HCT116 (cell line): ENCODE measurements at regions not wholly inside any gene's neighbourhood (a gene's known extent, or its start where the extent isn't known, plus 50 kb on each side); places are given as distances from the start of the nearest gene placed in this dataset.

Experiments
- ATAC-seq: fragments of 200-7000 bp; cut with Tn5 transposase; 2 replicates; pipeline ENCODE4 v1.9.1; 2020; ENCODE audit warnings: mild to moderate bottlenecking, moderate library complexity
- BruUV-seq: library from RNA; stranded (reverse); fragments of 400-500 nt; replicated peaks from 2 replicates; lab custom pipeline; 2021; lab: Mats Ljungman, UMichigan
- CTCF ChIA-PET: fragments of 300-600 bp; sonication (Branson Sonifier 250); formaldehyde crosslinking; loops from one replicate; lab custom pipeline; 2021; ENCODE audit warnings: antibody characterized with exemption; lab: Charles Lee
- POLR2A ChIA-PET: fragments of 300-600, 350-600 bp; sonication (Branson Sonifier 250); formaldehyde crosslinking; loops from one replicate; lab custom pipeline; 2021; ENCODE audit warnings: antibody characterized with exemption; lab: Charles Lee
- RAD21 ChIA-PET, 2 experiments: fragments of 300-600 bp; sonication (Branson Sonifier 250); formaldehyde crosslinking; loops; one replicate each; lab custom pipeline; 2023; ENCODE audit warnings: low total read pairs in 2 of 2; ENCODE audit not compliant: uncharacterized antibody in 2 of 2, unreplicated experiment in 2 of 2, low non-redundant PET in 1 of 2; lab: Charles Lee
- DNase-seq: peaks from one replicate; pipeline ENCODE4 v3.0.0-alpha.2; 2010; ENCODE audit warnings: low read depth, low spot score
- H2AFZ ChIP-seq: fragments of 200-600 bp; shearing (Covaris generic), sonication (generic); 2 replicates; pipeline ENCODE4 v1.6.1; 2017; ENCODE audit warnings: low read depth, mixed run types, mixed read lengths, antibody characterized with exemption, low read length; ENCODE audit not compliant: poor library complexity, severe bottlenecking
- H3K27ac ChIP-seq: 2 replicates; pipeline ENCODE4 v1.5.1; 2012; ENCODE audit warnings: low read depth, low read length
- H3K27me3 ChIP-seq: fragments of 200-600 bp; sonication (generic); 2 replicates; pipeline ENCODE4 v1.6.1; 2016; ENCODE audit warnings: mixed run types, low read length, mixed read lengths; ENCODE audit not compliant: insufficient read depth
- H3K36me3 ChIP-seq, 2 experiments: fragments of 200-500 bp in 1 of 2; fragments of 200-600 bp in 1 of 2; sonication (Bioruptor generic) in 1 of 2; sonication (generic) in 1 of 2; 2 replicates each; pipeline versions ENCODE4 v1.5.1 to v1.6.1; 2014 to 2016; ENCODE audit warnings: low read length in 2 of 2, inconsistent platforms in 1 of 2, mixed read lengths in 1 of 2, mixed run types in 1 of 2; ENCODE audit not compliant: insufficient read depth in 2 of 2, control insufficient read depth in 1 of 2
- H3K4me1 ChIP-seq, 2 experiments: fragments of 200-600 bp in 1 of 2; sonication (generic) in 1 of 2; 2 replicates each; pipeline versions ENCODE4 v1.5.1 to v1.6.1; 2012 to 2017; ENCODE audit warnings: low read length in 2 of 2, inconsistent platforms in 1 of 2, mild to moderate bottlenecking in 1 of 2, mixed read lengths in 1 of 2, mixed run types in 1 of 2, moderate library complexity in 1 of 2; ENCODE audit not compliant: insufficient read depth in 2 of 2, control insufficient read depth in 1 of 2
- H3K4me2 ChIP-seq: fragments of 200-600 bp; sonication (generic); 2 replicates; pipeline ENCODE4 v1.6.1; 2017; ENCODE audit warnings: mixed run types, low read length, mixed read lengths
- H3K4me3 ChIP-seq, 2 experiments: fragments of 200-600 bp in 1 of 2; sonication (generic) in 1 of 2; replicated peaks in 1 of 2; 2 replicates each; pipeline ENCODE4 v1.5.1; 2011 to 2016; ENCODE audit warnings: low read length in 2 of 2, control low read depth in 1 of 2, low read depth in 1 of 2, mild to moderate bottlenecking in 1 of 2, mixed read lengths in 1 of 2, mixed run types in 1 of 2
- H3K79me2 ChIP-seq: fragments of 200-600 bp; sonication (generic); 2 replicates; pipeline ENCODE4 v1.6.1; 2017; ENCODE audit warnings: mild to moderate bottlenecking, mixed run types, low read length, moderate library complexity, mixed read lengths; ENCODE audit not compliant: insufficient read depth
- H3K9ac ChIP-seq: fragments of 200-600 bp; sonication (generic); 2 replicates; pipeline ENCODE4 v1.6.1; 2016; ENCODE audit warnings: low read length, mixed read lengths
- H3K9me2 ChIP-seq: fragments of 200-600 bp; sonication (generic), shearing (Covaris generic); 2 replicates; pipeline ENCODE4 v1.6.1; 2017; ENCODE audit warnings: mixed run types, mild to moderate bottlenecking, moderate library complexity; ENCODE audit not compliant: insufficient read depth
- H3K9me3 ChIP-seq, 2 experiments: fragments of 200-500 bp in 1 of 2; fragments of 200-600 bp in 1 of 2; sonication (Bioruptor generic) in 1 of 2; sonication (generic) in 1 of 2; 2 replicates each; pipeline ENCODE4 v1.6.1; 2014 to 2017; ENCODE audit warnings: low read length in 2 of 2, mixed read lengths in 2 of 2, inconsistent platforms in 1 of 2, low read depth in 1 of 2, mild to moderate bottlenecking in 1 of 2, mixed run types in 1 of 2, moderate library complexity in 1 of 2; ENCODE audit not compliant: control insufficient read depth in 1 of 2, insufficient read depth in 1 of 2
- H4K20me1 ChIP-seq: fragments of 200-600 bp; sonication (generic), shearing (Covaris generic); 2 replicates; pipeline ENCODE4 v1.6.1; 2017; ENCODE audit warnings: mixed run types, mild to moderate bottlenecking, moderate library complexity; ENCODE audit not compliant: insufficient read depth
- POLR2A ChIP-seq: IDR thresholded peaks from 2 replicates; pipeline ENCODE4 v1.7.0; 2011; ENCODE audit warnings: borderline replicate concordance; ENCODE audit not compliant: insufficient read depth, insufficient read length; ENCODE audit errors: extremely low read depth
- ZFX ChIP-seq: fragments of 450-650 bp; IDR thresholded peaks from 2 replicates; pipeline ENCODE4 v1.6.1; 2017
- ZNF274 ChIP-seq: fragments of 200-500 bp; sonication (Bioruptor generic); IDR thresholded peaks from 2 replicates; pipeline ENCODE4 v1.6.1; 2014; ENCODE audit warnings: mild to moderate bottlenecking, low read depth, low read length, inconsistent platforms
- intact Hi-C: fragments of 100-400 bp; cut with micrococcal nuclease; formaldehyde crosslinking; loops from 2 replicates; pipeline ENCODE4 v1.10.0; 2022
- TF ChIP-seq, protein P1 (sequence below): IDR thresholded peaks from 2 replicates; pipeline ENCODE4 v1.6.1; 2012
- TF ChIP-seq, protein P2 (sequence below): IDR thresholded peaks from 2 replicates; pipeline ENCODE4 v1.6.1; 2011; ENCODE audit warnings: mild to moderate bottlenecking, low read length, moderate library complexity; ENCODE audit not compliant: insufficient replicate concordance; ENCODE audit errors: extremely low read depth

DNA sequence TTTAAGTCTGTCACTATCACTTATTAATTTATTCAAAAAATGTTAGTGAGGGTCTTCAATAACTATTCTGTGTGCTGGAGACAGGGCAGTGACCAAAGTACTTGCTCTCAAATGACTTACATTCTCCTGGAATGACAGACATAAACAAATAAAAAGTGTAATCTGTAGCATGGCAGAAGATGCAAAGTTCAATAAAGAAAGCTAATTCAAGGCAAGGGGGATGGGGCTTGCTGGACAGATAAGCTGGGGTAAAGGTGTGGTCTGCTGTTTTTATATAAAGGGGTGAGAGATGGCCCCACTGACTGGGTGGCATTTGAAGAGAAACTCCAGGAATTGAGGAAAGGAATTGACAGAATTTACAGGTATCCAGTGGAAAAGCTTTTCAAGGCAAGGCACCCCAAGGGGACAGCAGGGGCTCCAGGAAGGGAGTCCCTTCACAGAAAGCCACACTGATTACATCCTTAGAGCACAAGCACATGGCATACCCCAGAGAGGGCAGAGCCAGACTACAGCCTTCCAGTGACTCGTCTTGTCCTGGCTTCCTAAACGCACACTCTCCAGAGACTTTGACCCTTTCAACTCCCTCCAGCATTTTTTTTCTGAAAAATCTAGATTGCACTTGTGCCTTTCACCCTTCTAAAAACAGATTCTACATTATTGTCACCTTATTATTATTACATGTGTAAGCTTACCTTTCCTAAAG is 123.7 kb upstream of the HS3ST3A1 start:
- no peaks in the 10 kb centered on the region for H3K27me3 ChIP-seq
- no peaks in the 10 kb centered on the region for H3K36me3 ChIP-seq
- H3K4me3 ChIP-seq, result no peak overlapping the region
- no peak overlapping the region for H2AFZ ChIP-seq
- BruUV-seq, result no TSS peak
- no peak for DNase-seq
- no peaks in the 10 kb centered on the region for H4K20me1 ChIP-seq
- no peaks in the 10 kb centered on the region for H3K9me3 ChIP-seq
- ChIA-PET RAD21 (no interaction called here), POLR2A (no interaction called here), CTCF (no interaction called here)
- intact Hi-C loops, result no loop called here
- TF ChIP-seq POLR2A (no peak), ZNF274 (no peak), ZFX (no peak)
- TF ChIP-seq, protein P1, sequence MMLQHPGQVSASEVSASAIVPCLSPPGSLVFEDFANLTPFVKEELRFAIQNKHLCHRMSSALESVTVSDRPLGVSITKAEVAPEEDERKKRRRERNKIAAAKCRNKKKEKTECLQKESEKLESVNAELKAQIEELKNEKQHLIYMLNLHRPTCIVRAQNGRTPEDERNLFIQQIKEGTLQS, result no peak
- ATAC-seq, result no peak
- H3K79me2 ChIP-seq, result no peaks in the 10 kb centered on the region
- H3K9ac ChIP-seq, result no peak overlapping the region
- no peak overlapping the region for H3K4me2 ChIP-seq
- no peak overlapping the region for H3K27ac ChIP-seq
- peaks cover 0 to 7% of the 10 kb centered on the region in 2 experiments; a peak in 3 of 4 replicates for H3K4me1 ChIP-seq
- H3K9me2 ChIP-seq, result no peaks in the 10 kb centered on the region

DNA sequence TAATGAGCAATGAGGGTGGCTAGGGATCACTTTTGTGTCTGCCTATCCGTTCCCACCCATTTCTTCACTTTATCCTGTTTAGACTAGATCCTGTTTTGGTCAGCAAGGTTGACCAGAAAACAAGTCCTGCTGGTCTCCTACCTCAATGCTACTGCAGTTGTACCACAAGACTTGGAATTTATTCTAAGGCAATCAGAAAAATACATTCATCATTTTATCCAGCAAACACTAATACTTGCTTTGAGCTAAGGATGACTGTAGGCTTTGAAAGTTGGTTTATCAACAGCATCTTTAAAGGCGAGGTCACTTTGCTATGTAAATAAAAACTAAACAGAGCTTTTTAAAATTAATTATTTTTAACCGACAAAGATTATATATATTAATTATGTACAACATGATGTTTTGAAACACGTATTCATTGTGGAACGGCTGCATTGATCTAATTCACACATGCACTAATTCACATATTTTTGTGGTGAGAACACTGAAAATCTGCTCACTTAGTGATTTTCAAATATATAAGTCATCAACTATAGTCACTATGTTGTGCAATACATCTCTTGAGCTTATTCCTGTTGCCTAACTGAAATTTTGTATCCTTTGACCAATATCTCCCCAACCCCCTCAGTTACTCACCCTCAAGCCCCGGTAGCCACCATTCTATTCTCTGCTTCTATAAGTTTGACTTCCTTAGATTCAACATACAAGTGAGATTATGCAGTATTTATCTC is 125.9 kb upstream of the HS3ST3A1 start:
- Histone ChIP-seq H3K9me3 (no peaks in the 10 kb centered on the region), H3K36me3 (no peaks in the 10 kb centered on the region), H3K27me3 (no peaks in the 10 kb centered on the region), H2AFZ (no peak overlapping the region), H3K9me2 (no peaks in the 10 kb centered on the region), H3K9ac (no peak overlapping the region), H4K20me1 (no peaks in the 10 kb centered on the region), H3K4me2 (no peak overlapping the region), H3K27ac (no peak overlapping the region), H3K79me2 (no peaks in the 10 kb centered on the region), H3K4me3 (no peak overlapping the region), H3K4me1 (peaks cover 0 to 7% of the 10 kb centered on the region in 2 experiments; a peak in 3 of 4 replicates)
- TF ChIP-seq, protein P2, sequence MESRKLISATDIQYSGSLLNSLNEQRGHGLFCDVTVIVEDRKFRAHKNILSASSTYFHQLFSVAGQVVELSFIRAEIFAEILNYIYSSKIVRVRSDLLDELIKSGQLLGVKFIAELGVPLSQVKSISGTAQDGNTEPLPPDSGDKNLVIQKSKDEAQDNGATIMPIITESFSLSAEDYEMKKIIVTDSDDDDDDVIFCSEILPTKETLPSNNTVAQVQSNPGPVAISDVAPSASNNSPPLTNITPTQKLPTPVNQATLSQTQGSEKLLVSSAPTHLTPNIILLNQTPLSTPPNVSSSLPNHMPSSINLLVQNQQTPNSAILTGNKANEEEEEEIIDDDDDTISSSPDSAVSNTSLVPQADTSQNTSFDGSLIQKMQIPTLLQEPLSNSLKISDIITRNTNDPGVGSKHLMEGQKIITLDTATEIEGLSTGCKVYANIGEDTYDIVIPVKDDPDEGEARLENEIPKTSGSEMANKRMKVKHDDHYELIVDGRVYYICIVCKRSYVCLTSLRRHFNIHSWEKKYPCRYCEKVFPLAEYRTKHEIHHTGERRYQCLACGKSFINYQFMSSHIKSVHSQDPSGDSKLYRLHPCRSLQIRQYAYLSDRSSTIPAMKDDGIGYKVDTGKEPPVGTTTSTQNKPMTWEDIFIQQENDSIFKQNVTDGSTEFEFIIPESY, result no peak
- CTCF ChIA-PET, result no interaction called here
- POLR2A ChIA-PET, result no interaction called here
- intact Hi-C loops, result no loop called here
- DNase-seq (no peak), ATAC-seq (no peak)
- BruUV-seq, result no TSS peak
- RAD21 ChIA-PET, result no interaction called here
